ENCODE measurements at regions not wholly inside any gene's neighbourhood (a gene's known extent, or its start where the extent isn't known, plus 50 kb on each side); places are given as distances from the start of the nearest gene placed in this dataset.

GRCh38 chr5:170159947-170160346 is 54.2 kb downstream of the FOXI1 start:
- DNase-seq: no peak

GRCh38 chr5:170161069-170161468 is 55.4 kb downstream of the FOXI1 start:
- no peak for DNase-seq

GRCh38 chr5:170162631-170163321 is 57.1 kb downstream of the FOXI1 start:
- DNase-seq: no peak

- no peak for DNase-seq
These were observed 58.4 kb downstream of the FOXI1 start for GRCh38 chr5:170164087-170164486.

- DNase-seq: no peak
These were observed 59.2 kb downstream of the FOXI1 start for GRCh38 chr5:170164921-170165320.

- no peak for DNase-seq
These were observed 60.4 kb downstream of the FOXI1 start for GRCh38 chr5:170166101-170166500.

- no peak for DNase-seq
These were observed 62.3 kb downstream of the FOXI1 start for GRCh38 chr5:170168002-170168401.

- no peak for DNase-seq
These were observed 63.1 kb downstream of the FOXI1 start for GRCh38 chr5:170168797-170169196.

- peak; percentile 6 for DNase-seq
These were observed 62.8 kb upstream of the C5orf58 start for GRCh38 chr5:170169996-170170395.

- peak; percentile 22 for DNase-seq
These were observed 61.0 kb upstream of the C5orf58 start for GRCh38 chr5:170171811-170172210.

GRCh38 chr5:170173227-170173626 is 59.6 kb upstream of the C5orf58 start:
- DNase-seq: no peak

GRCh38 chr5:170173647-170174046 is 59.1 kb upstream of the C5orf58 start:
- DNase-seq: no peak

- no peak for DNase-seq
These were observed 55.9 kb upstream of the C5orf58 start for GRCh38 chr5:170176916-170177315.

- DNase-seq: no peak
These were observed 54.0 kb upstream of the C5orf58 start for GRCh38 chr5:170178814-170179213.

GRCh38 chr5:170179626-170180025 is 53.2 kb upstream of the C5orf58 start:
- no peak for DNase-seq

GRCh38 chr5:170181902-170182301 is 50.9 kb upstream of the C5orf58 start:
- DNase-seq: no peak

- peak; percentile 85 for DNase-seq
These were observed 50.3 kb upstream of the C5orf58 start for GRCh38 chr5:170182491-170182890.

Measured in NCI-H526 treated with DMSO at 0.1 percent for 48 hours (cell line).